GM23338 (cell line): ENCODE measurements at regions not wholly inside any gene's neighbourhood (a gene's known extent, or its start where the extent isn't known, plus 50 kb on each side); places are given as distances from the start of the nearest gene placed in this dataset.

Experiments
- ATAC-seq: fragments of 200-7000 bp; cut with Tn5 transposase; 3 replicates; pipeline ENCODE4 v1.9.1; 2020
- DNase-seq: peaks from one replicate; pipeline ENCODE4 v3.0.0-alpha.2; 2015; ENCODE audit warnings: low spot score
- H2AFZ ChIP-seq: fragments of 200-600 bp; sonication (generic); 2 replicates; pipeline ENCODE4 v1.8.0; 2016; ENCODE audit warnings: antibody characterized with exemption, mild to moderate bottlenecking, moderate library complexity
- H3F3A ChIP-seq: fragments of 200-600 bp; sonication (generic); replicated peaks from 2 replicates; pipeline ENCODE4 v1.8.0; 2017; ENCODE audit warnings: antibody characterized with exemption, mixed run types, low read depth
- H3K27ac ChIP-seq: fragments of 200-600 bp; sonication (generic); 2 replicates; pipeline ENCODE4 v1.6.1; 2016; ENCODE audit warnings: low read depth
- H3K27me3 ChIP-seq: fragments of 200-600 bp; sonication (generic); 2 replicates; pipeline ENCODE4 v1.8.0; 2016; ENCODE audit warnings: mild to moderate bottlenecking, mixed run types, moderate library complexity; ENCODE audit not compliant: insufficient read depth
- H3K36me3 ChIP-seq: fragments of 200-600 bp; sonication (generic); 2 replicates; pipeline ENCODE4 v1.8.0; 2016; ENCODE audit warnings: mild to moderate bottlenecking; ENCODE audit not compliant: insufficient read depth
- H3K4me1 ChIP-seq: fragments of 200-600 bp; sonication (generic); 2 replicates; pipeline ENCODE4 v1.8.0; 2016; ENCODE audit warnings: mild to moderate bottlenecking, moderate library complexity; ENCODE audit not compliant: insufficient read depth
- H3K4me2 ChIP-seq: fragments of 200-600 bp; sonication (generic); 2 replicates; pipeline ENCODE4 v1.7.1; 2017; ENCODE audit warnings: mixed run types
- H3K4me3 ChIP-seq: fragments of 200-600 bp; sonication (generic); 2 replicates; pipeline ENCODE4 v1.6.1; 2016; ENCODE audit warnings: mixed run types
- H3K79me2 ChIP-seq: fragments of 200-600 bp; sonication (generic); replicated peaks from 2 replicates; pipeline ENCODE4 v1.8.0; 2017; ENCODE audit warnings: mild to moderate bottlenecking; ENCODE audit not compliant: insufficient read depth
- H3K9me2 ChIP-seq: fragments of 200-600 bp; sonication (generic); 2 replicates; pipeline ENCODE4 v1.8.0; 2017; ENCODE audit not compliant: insufficient read depth
- H4K20me1 ChIP-seq: fragments of 200-600 bp; sonication (generic); replicated peaks from 2 replicates; pipeline ENCODE4 v1.8.0; 2017; ENCODE audit warnings: mild to moderate bottlenecking; ENCODE audit not compliant: insufficient read depth
- H3K27ac Mint-ChIP-seq: 2 replicates; pipeline ENCODE4 v1.8.0; 2020; ENCODE audit warnings: inconsistent platforms, mild to moderate bottlenecking, moderate library complexity, mixed read lengths
- H3K27me3 Mint-ChIP-seq: 3 replicates; pipeline ENCODE4 v1.8.0; 2022; ENCODE audit warnings: low read depth, mild to moderate bottlenecking, moderate library complexity, mixed read lengths, inconsistent platforms; ENCODE audit not compliant: insufficient read depth, poor library complexity
- H3K36me3 Mint-ChIP-seq: 3 replicates; pipeline ENCODE4 v1.8.0; 2021; ENCODE audit warnings: low read depth, mild to moderate bottlenecking, inconsistent platforms, moderate library complexity, mixed read lengths
- H3K4me1 Mint-ChIP-seq: 3 replicates; pipeline ENCODE4 v1.8.0; 2020; ENCODE audit warnings: mild to moderate bottlenecking, inconsistent platforms, mixed read lengths
- H3K4me3 Mint-ChIP-seq: 3 replicates; pipeline ENCODE4 v1.8.0; 2021; ENCODE audit warnings: moderate library complexity, mild to moderate bottlenecking, inconsistent platforms, mixed read lengths
- H3K9me3 Mint-ChIP-seq: 3 replicates; pipeline ENCODE4 v1.8.0; 2020; ENCODE audit warnings: moderate library complexity, mild to moderate bottlenecking, inconsistent platforms, mixed read lengths
- CREB1 ChIP-seq: fragments of 250-450 bp; sonication (Bioruptor Pico); IDR thresholded peaks from 2 replicates; pipeline ENCODE4 v1.5.0; 2020; ENCODE audit warnings: low read depth, mild to moderate bottlenecking, moderate library complexity
- CTCF ChIP-seq, 2 experiments: fragments of 200-600 bp in 1 of 2; sonication (generic) in 1 of 2; conservative IDR thresholded peaks; 2 replicates each; pipeline versions ENCODE4 v1.5.1 to v1.6.1; 2016 to 2017; ENCODE audit warnings: antibody characterized with exemption in 2 of 2, low read depth in 2 of 2, mild to moderate bottlenecking in 2 of 2, moderate library complexity in 1 of 2
- ETS1 ChIP-seq: IDR thresholded peaks from 2 replicates; pipeline ENCODE4 v1.6.1; 2016; ENCODE audit warnings: antibody characterized with exemption
- EZH2 ChIP-seq: fragments of 200-600 bp; sonication (generic); IDR thresholded peaks from one replicate; pipeline ENCODE4 v1.8.0; 2017; ENCODE audit warnings: antibody characterized with exemption, mild to moderate bottlenecking, low read depth; ENCODE audit not compliant: unreplicated experiment
- EZH2phosphoT487 ChIP-seq: fragments of 200-600 bp; sonication (generic); IDR thresholded peaks from one replicate; pipeline ENCODE4 v1.8.1; 2018; ENCODE audit warnings: antibody characterized with exemption; ENCODE audit not compliant: unreplicated experiment
- JUNB ChIP-seq: IDR thresholded peaks from one replicate; pipeline ENCODE4 v1.6.1; 2016; ENCODE audit warnings: antibody characterized with exemption; ENCODE audit not compliant: unreplicated experiment
- NANOG ChIP-seq: IDR thresholded peaks from 2 replicates; pipeline ENCODE4 v1.6.1; 2016; ENCODE audit warnings: antibody characterized with exemption, borderline replicate concordance
- POLR2AphosphoS5 ChIP-seq: IDR thresholded peaks from 2 replicates; pipeline ENCODE4 v1.6.1; 2016; ENCODE audit warnings: antibody characterized with exemption, low read depth
- REST ChIP-seq: IDR thresholded peaks from one replicate; pipeline ENCODE4 v1.6.1; 2018; ENCODE audit warnings: antibody characterized with exemption; ENCODE audit not compliant: unreplicated experiment
- STAT1 ChIP-seq: IDR thresholded peaks from one replicate; pipeline ENCODE4 v1.6.1; 2016; ENCODE audit warnings: antibody characterized with exemption; ENCODE audit not compliant: unreplicated experiment
- ZNF114 ChIP-seq: fragments of 250-450 bp; sonication (Bioruptor Pico); IDR thresholded peaks from 2 replicates; pipeline ENCODE4 v1.5.0; 2020; ENCODE audit warnings: mild to moderate bottlenecking, moderate library complexity
- ZNF331 ChIP-seq: fragments of 250-450 bp; sonication (Bioruptor Pico); IDR thresholded peaks from 2 replicates; pipeline ENCODE4 v1.5.0; 2020; ENCODE audit warnings: low read depth, mild to moderate bottlenecking, moderate library complexity
- ZNF462 ChIP-seq: fragments of 250-450 bp; sonication (Bioruptor Pico); IDR thresholded peaks from 2 replicates; pipeline ENCODE4 v1.5.0; 2020; ENCODE audit warnings: mild to moderate bottlenecking, moderate library complexity

GRCh38 chr5:126192226-126192625 lies 231.0 kb upstream of the GRAMD2B start:
- no peaks in the 10 kb centered on the region for H3K36me3 ChIP-seq
- no peak overlapping the region for H2AFZ ChIP-seq
- Mint-ChIP-seq H3K27me3 (no peaks in the 10 kb centered on the region), H3K36me3 (no peaks in the 10 kb centered on the region), H3K27ac (no peak overlapping the region), H3K4me3 (no peak overlapping the region), H3K9me3 (no peaks in the 10 kb centered on the region; the same call in 2 of the 3 replicates), H3K4me1 (peaks cover 32% of the 10 kb centered on the region)
- H3K4me3 ChIP-seq = no peak overlapping the region
- no peaks in the 10 kb centered on the region for H3K27me3 ChIP-seq
- TF ChIP-seq STAT1 (no peak), ETS1 (no peak), POLR2AphosphoS5 (no peak), ZNF462 (no peak), REST (no peak), EZH2phosphoT487 (no peak), ZNF114 (CRISPR knock-in tag) (no peak), ZNF331 (no peak), EZH2 (no peak), CREB1 (CRISPR knock-in tag) (no peak), JUNB (no peak), NANOG (no peak), CTCF (conservative IDR thresholded peaks at IDR 0.05; ENCODE audit: low read depth in 2 of 2) (no peak)
- ATAC-seq (no peak), DNase-seq (no peak)
- no peaks in the 10 kb centered on the region for H3K79me2 ChIP-seq
- H3K27ac ChIP-seq = no peak overlapping the region
- H3K4me1 ChIP-seq = peaks cover 11% of the 10 kb centered on the region
- H3K4me2 ChIP-seq = no peak overlapping the region
- H3K9me2 ChIP-seq = no peaks in the 10 kb centered on the region
- H4K20me1 ChIP-seq = no peaks in the 10 kb centered on the region
- H3F3A ChIP-seq = no peaks in the 10 kb centered on the region
